NCI-H2081 (cell line): ENCODE measurements at regions not wholly inside any gene's neighbourhood (a gene's known extent, or its start where the extent isn't known, plus 50 kb on each side); places are given as distances from the start of the nearest gene placed in this dataset.
A peak's percentile ranks its signal among the peaks of the same experiment; 100 is the strongest.
"Not testable (repeated sequence)": the region's sequence is repeated elsewhere in the genome, so short reads cannot be mapped to it uniquely, and the experiment has no call there.

Experiments
- DNase-seq, 2 experiments: peaks; one replicate each; lab custom pipeline; 2025; lab: John Stamatoyannopoulos, UW

DNA sequence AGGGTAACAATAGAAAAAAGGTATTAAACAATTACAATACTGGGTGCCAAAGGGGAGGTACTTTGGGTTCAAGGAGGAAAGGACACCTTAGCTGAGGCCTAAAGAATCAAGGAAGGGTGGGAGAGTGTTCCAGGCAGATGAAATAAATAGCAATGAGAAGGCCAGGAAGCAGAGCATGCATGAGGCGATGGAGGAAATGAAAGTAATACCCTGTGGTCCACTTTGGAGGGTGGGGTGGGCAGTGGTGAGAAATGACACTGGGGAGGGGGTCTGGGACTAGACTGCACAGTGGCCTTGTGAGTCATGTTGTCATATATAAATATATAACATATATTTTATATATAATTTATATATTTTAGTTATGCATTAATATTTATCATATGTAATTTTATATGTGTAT, 55.9 kb downstream of the BHLHE40 start:
- no peak for DNase-seq

DNA sequence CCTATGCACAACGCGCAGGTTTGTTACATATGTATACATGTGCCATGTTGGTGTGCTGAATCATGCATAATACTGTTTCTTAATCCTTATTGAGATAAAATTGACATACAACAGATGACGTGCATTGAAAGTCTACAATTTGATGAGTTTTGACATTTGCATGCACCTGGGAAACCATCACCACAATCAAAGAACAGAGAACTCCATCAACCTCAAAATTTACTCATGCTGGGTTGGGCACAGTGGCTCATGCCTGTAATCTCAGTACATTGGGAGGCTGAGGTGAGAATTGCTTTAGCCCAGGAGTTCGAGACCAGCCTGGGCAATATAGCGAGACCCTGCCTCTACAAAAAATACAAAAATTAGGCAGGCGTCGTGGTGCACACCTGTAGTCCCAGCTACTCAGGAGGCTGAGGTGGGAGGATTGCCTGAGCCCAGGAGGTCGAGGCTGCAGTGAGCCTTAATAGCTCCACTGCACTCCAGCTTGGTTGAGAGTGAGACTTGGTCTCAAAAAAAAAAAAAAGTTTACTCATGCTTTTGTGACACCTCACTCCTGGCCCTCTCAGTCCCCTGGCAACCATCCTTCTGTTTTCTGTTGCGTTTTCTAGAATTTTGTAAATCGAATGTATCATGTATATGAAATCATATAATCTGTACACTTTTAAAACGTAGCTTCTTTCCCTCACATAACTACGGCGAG, 56.6 kb downstream of the BHLHE40 start:
- no peak for DNase-seq

DNA sequence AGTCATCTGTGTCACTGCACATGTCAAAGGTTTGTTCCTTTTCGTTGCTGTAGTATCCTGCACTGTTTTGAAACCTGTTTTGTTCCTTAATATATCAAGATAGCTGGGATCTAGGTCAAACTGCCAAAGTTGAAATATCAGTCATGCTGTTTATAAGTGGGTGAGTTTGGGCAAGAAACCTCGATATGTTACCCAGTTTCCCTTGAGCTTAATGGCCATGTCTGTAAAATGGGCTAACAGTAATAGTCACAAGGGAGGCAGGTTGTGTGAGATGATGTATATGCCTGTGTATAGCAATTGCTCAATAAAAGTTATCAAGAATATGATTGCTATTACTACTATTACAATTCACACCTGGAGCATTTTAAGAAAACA, 57.1 kb downstream of the BHLHE40 start:
- no peak for DNase-seq

DNA sequence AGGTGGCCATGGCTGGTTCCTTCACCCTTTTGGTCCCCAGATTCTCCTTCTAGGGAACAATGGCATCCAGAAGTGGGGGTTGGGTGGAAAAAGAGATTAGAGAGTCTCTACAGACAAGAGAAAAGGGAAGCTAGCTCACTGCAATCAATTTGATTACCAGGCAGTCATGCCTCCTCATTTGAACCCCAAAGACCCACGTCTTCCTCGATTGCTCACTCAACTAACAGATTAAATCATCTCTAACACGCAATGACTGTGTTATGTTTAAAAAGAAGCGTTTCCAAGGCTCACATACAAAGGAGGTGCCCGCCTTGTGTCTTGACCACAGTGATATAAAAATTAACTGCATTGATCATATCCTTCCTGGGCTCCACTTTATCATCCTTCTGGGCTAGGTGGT, 57.6 kb downstream of the BHLHE40 start:
- DNase-seq, result no peak

DNA sequence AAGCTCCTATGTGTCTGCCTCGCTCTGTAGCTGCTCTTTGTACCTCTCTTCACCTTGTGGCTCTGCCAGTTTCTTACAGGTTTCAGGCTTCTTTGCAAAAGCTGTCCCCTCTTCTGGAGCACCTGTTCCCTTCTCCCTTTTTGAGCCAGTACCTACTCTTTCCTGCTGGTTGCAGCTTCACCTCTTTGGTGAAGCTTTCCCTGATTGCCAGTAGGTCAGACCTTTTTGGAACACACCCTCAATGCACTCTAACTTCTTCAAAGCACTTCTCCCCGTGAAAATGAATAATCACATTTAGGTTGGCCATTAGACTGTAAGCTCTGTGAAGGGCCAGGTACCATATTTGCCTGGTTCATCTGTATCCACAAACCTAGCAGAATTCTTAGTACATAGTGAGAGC, 60.3 kb downstream of the BHLHE40 start:
- no peak for DNase-seq

DNA sequence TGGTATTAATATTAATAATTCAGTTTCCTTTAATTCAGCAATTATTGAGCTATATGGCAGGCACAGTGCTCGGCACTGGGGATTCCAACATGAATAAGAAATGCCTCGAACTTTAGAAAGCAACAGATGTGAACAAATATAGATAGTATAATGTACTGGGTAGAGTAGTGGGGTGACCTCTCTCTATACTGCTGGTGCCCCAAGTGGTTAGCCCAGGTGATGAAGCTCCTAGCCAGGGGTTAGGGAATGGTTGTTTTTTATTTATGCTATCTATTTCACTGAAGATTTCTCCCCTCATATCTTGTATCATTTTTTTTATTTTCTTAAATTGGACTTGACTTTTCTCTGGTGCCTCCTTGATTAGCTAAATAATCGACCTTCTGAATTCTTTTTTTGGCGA, 62.1 kb downstream of the BHLHE40 start:
- DNase-seq, result no peak

DNA sequence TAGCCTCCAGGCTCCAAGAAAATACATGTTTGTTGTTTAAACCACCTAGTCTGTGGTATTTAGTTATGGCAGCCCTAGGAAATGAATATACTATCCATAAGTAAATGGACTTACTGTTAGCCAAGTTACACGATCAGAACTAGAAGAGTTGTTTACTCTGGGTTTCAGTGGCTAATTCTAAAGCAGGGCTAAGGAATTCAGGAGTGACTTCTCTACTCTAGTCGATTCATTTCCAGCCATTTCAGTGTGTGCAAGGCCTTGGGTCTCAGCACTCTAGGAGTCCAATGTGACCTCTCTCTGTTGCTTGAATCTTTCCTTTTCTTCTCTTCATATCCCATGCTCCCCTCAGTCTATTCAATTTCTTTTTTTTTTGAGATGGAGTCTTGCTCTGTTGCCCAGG, 66.7 kb downstream of the BHLHE40 start:
- no peak for DNase-seq

DNA sequence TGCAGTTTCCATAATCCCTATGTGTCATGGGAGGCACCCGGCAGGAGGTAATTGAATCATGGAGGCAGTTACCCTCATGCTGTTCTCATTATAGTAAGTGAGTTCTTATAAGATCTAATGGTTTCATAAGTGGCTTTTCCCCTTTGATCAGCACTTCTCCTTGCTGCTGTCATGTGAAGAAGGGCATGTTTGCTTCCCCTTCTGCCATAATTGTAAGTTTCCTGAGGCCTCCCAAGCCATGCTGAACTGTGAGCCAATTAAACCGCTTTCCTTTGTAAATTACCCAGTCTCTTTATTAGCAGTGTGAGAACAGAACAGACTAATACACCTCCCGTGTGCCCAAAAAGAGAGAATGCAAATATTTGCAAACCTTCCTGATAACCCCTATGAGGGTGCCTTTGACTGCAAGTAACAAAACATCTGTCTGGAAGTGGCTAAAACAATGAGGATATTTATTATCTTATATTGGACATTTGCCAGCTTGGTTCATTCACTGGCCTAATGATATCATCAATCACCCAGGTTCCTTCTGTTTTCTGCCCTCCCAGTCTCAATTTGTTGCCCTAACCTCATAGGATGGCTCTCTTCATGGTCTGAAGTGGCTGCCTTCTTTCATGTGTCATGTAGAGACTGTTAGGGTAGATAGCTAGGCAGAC, 68.7 kb downstream of the BHLHE40 start:
- peak; percentile 18 to 69 for DNase-seq

DNA sequence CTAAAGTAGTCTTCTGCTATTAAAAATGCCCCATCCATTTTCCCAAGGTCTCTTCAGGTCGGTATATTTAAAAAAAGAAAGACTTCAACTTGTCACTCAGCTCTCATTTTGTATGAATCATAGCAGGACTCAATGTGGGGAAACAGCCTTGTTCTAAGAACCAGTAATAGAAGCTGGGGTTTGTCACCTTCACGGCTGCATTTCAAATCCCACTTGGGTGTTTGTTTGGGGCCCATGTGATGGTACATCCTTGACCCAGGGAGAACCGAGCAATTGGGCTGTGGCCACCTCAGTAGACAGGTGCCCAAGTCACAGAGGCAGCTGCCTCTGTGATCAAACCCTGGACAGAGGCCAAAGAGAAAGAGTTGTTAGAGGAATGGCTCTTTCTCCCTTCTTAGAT, 70.3 kb upstream of the ARL8B start:
- no peak for DNase-seq

DNA sequence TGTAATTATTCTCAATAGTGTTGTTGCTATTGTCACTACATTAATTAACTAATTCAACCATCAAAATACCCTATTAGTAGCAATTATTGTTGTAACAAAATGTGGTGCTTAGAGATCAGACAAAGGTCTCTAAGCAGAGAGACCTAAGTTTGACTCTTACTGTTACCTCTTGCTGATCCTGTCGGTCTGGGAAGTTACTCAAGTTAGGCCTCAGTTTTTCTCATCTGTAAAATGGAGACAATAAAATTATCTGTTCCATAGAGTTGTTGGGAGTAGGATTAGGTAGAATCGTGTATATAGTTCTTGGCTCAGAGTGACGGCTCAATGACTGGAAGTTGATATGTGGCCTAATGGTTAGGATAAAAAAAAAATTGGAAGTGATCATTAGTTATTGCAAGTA, 69.8 kb upstream of the ARL8B start:
- no peak for DNase-seq

DNA sequence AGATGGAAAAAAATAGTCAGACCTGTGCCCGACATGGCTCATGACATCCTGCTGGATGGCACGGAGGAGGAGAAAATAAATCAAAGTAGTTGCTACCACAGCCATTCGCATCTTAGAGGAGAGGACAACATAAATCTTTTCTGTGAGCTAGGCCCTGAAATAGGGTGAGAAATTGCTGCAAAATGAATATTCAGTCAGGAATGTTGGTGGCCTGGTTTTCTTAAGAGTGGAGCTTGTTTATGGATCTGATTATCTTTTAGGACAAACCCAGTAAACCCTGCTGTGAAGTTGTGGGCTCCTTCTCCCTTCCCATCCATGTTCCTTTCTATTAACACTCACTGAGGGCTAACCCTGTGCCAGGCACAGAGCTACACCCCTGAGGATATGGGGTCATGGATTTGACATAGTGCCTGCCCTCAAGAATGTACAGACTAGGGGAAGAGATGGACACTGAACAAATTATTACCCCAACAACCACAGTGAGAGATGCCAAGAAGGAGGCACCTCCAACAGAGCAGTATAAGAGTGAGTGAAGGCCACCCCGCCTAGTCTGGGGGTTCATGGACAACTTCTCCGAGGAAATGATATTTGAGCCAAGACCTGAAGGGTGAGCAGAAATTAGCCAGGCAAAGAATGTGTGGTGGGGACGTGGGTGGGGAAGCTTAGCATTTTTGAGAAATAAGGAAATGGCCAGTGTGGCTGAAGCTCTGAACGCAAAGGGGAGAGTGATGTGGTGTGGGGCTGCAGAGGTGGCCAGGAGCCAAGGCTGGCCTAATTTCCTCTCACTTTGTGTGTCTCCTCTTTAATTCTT, 68.9 kb upstream of the ARL8B start:
- DNase-seq, result no peak

DNA sequence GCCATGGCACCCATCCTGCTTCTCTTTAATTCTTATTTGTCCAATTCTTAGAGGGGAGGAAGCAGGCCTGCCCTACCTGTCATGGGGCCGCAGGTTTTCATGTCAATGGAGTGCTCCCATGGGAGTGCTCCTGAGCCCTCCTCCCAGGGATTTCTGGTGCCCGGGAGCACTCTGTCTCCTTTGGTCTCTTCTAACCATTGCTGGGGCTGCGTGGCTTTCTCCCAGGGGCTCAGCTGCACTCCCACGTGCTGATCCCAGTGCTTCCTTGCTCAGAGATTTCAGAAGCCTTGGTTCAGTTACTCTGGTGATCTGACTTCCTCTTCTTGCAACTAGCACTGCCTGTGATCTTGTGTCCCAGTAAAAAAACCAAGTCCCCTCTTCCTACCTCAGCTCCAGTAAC, 68.0 kb upstream of the ARL8B start:
- no peak for DNase-seq

DNA sequence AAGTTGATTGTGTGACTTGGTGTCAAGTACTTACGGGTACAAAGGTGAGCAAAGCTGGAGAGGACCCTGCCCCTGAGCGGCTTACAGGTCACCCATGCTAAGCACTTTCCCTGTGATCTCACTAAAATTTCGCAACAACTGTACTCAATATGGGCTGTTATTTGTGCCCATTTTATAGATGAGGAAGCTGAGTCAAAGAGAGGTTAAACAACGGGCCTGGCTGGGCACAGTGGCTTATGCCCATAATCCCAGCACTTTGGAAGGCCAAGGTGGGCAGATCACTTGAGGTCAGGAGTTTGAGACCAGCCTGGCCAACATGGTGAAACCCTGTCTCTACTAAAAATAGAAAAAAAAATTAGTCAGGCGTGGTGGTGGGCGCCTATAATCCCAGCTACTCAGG, 67.5 kb upstream of the ARL8B start:
- DNase-seq, result not testable (repeated sequence)

DNA sequence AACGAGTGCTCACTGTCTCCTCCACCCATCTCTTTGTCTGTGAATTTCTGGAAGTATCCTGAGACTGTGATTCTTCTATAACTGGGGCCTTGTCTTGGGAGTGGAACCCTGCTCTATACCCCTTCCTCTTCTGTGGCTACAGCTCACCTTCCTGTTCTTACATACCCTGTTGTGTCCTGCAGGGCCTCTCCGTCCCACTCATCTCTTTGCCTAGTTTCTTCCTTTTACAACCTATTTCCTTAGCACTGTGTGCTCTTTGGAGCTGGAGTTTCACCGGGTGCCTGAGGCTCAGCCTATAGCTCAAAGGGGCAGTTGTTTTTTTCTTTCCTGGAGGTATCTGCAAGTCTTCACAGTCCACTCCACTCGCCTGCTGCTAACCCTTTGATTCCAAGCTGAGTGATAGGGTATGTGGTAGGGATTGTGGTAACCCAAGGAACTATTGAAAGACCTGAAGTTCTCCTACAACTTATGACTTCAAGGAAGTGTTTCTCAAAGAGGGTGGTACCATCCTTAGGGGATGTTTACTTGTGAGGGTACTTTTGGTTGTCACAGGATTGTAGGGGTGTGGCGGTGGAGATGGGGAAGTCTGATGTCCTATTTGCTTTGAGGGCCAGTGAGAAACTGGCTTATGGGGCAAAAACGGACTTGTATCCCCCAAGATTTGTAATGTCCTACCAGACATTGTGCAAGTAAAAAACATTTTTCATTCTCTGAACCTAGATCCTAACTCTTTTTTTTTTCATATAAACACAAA, 66.6 kb upstream of the ARL8B start:
- no peak for DNase-seq

DNA sequence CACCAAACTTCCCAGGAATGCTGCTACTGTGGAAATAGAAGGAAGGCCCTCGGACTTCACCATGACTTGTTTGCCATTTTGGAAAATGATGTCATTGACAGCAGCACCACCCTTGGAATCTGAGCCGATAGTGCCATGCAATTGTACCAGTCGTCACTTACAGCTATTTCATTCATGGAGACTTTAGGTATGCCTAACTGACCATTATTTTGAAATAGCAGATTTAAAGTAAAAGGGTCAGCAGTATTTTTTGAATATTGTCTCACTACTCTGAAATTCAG, 66.0 kb upstream of the ARL8B start:
- DNase-seq, result no peak

DNA sequence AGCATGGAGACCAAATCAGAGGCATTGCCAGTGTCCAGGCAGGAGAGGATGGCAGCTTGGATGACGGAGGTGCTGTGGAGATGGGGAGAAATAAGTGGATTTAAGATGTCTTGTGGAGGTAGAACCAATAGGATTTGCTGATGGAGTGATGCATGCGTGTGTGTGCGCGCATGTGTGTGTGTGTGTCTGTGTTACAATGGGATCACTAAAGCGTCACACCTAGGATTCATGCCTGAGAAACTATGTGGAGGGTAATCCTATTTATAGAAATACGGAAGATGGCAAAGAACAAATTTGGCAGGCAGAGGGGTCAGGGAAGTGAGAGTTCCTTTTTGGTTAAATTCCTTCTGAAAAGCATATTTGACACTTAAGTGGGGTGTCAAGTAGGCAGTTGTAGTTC, 64.8 kb upstream of the ARL8B start:
- no peak for DNase-seq

DNA sequence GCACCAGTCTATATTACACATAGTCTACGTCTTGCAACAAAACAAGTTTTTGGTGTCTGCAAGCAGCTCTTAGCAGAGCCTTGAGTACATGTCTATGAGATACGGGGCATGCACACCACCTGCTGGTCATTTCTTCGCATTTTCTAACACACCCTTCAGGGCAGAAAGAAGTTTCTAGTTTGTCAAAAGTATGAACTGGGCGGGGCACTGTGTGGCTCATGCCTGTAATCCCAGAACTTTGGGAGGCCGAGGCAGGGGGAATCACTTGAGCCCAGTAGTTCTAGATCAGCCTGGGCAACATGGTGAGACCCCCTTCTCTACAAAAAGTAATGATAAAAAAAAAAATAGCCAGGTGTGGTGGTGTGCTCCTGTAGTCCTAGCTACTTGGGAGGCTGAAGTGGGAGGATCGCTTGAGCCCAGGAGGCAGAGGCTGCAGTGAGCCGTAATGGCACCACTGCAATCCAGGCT, 64.2 kb upstream of the ARL8B start:
- peak in 1 of 2 experiments; percentile 7 for DNase-seq

DNA sequence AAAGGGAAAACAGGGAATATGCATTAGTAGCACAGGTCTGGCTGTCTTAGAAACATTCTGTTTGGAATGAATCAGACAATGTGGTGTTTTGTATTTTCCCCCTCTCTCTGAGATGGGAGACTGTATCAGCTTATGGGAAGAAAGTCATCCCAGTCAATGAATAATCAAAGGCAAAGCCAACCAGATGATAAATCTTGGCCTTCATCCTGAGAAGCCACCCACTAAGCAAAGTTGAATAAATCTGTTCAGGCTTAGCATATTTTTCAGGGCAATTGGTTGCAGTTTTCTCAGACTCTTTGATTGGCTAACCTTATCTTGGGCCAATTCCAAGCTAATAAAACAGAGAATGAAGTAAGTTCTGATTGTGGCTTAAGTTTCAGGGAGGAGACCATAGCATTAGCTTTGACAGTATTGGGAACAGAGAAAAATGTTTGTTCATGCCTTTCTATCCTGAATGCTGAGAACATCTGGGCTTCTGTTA, 63.6 kb upstream of the ARL8B start:
- no peak for DNase-seq

DNA sequence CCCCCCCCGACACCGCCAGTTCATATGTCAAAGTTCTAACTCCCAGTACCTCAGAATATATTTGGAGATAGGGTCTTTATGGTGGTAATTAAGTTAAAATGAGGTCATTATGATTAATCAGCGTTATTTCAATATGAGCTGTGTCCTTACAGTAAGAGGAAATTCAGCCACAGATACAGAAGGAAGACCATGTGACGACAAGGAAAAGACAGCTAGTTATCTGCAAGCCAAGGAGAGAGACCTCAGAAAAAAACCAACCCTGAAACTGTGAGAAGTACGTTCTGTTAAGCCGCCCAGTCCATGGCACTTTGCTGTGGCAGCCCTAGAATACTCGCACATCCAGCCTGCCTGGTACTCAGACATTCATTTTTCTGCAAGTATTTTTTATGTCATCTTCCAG, 62.3 kb upstream of the ARL8B start:
- no peak for DNase-seq

DNA sequence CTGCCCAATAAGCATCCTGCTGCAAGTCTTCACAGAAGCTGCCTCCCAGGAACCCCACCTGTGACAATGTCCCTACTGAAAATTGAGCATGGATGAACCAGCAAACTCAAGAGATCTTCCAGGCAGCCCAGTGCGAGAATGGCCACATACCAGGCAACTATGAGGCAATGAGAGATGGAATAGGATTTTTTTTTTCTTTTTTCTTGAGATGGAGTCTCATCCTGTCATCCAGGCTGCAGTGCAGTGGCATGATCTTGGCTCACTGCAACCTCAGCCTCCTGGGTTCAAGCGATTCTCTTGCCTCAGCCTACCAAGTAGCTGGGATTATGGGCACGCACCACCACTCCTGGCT, 60.9 kb upstream of the ARL8B start:
- DNase-seq, result no peak

DNA sequence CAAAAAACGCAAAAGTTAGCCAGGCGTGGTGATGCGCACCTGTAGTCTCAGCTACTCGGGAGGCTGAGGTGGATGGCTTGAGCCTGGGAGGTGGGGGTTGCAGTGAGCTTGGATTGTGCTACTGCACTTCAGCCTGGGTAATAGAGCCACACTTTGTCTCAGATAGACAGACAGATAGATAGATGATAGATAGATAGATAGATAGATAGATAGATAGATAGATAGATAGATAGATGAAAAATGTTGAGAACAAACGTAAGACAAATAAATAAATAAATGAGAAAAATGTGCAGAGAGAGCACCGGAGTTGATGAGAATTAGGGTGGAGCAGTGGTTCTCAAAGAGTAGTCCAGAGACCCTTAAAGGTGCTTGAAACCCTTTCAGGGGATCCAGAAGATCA, 58.4 kb upstream of the ARL8B start:
- no peak for DNase-seq

DNA sequence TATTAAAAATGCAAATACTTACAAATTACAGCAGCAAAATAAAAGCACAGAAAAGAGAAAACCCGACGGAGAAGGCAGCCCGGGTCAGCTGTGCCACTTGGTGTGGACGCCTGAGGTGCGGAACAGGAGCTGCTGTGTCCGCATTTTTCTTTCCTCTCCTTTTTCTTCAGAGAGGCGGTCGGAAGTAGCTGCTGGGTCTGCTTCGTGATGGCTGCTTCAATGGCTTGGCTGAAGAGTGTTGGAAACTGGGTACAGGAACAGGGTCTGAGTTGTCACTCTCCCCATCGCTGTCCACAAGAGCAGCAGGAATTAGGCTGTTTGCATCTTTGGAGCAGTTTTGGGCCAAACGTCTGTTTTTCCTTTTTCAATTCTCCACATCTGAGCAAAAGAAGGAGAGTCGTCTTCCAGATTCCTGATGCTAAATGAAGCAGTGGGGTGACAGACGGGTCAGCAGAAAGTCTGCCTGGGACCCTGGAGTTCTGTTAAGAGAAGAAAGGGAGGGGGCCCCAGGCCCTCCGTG, 53.5 kb upstream of the ARL8B start:
- no peak for DNase-seq
